ENCODE measurements at regions not wholly inside any gene's neighbourhood (a gene's known extent, or its start where the extent isn't known, plus 50 kb on each side); places are given as distances from the start of the nearest gene placed in this dataset.

DNA sequence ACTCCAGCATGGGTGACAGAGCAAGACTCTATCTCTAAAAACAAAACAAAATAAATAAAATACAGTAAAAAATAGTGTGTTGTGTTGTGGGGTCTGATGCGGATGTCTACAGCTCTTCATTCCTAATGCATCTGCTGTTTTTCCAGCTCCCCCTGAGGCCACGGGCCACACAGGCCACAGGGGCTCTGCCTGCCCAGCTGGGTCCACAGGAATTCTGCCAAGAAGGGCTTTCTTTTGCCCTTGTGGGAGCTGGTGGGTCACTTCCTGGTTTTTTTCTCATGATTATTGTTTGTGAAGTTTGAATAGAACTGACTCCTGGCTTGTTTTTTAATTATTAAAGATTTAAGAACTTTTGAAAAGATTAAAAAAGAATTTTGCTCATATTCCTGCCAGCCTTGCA, 67.4 kb upstream of the CLDN5 start:
- H3K4me3 ChIP-seq (ENCODE audit: low read depth, low read length): no peak overlapping the region
- TF ChIP-seq, protein P1, sequence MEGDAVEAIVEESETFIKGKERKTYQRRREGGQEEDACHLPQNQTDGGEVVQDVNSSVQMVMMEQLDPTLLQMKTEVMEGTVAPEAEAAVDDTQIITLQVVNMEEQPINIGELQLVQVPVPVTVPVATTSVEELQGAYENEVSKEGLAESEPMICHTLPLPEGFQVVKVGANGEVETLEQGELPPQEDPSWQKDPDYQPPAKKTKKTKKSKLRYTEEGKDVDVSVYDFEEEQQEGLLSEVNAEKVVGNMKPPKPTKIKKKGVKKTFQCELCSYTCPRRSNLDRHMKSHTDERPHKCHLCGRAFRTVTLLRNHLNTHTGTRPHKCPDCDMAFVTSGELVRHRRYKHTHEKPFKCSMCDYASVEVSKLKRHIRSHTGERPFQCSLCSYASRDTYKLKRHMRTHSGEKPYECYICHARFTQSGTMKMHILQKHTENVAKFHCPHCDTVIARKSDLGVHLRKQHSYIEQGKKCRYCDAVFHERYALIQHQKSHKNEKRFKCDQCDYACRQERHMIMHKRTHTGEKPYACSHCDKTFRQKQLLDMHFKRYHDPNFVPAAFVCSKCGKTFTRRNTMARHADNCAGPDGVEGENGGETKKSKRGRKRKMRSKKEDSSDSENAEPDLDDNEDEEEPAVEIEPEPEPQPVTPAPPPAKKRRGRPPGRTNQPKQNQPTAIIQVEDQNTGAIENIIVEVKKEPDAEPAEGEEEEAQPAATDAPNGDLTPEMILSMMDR (IDR thresholded peaks at IDR 0.05; ENCODE audit: insufficient read depth, low read length, severe bottlenecking): no peak
- FAIRE-seq (no peak), DNase-seq (ENCODE audit: low read depth) (no peak)
- H3K36me3 ChIP-seq (ENCODE audit: control insufficient read depth, insufficient read depth, low read length): no peaks in the 10 kb centered on the region
- no peaks in the 10 kb centered on the region for H3K27me3 ChIP-seq (ENCODE audit: control insufficient read depth, insufficient read depth, low read length)

GRCh38 chr22:19592464-19592863, 68.3 kb upstream of the CLDN5 start:
- Histone ChIP-seq H3K36me3 (ENCODE audit: control insufficient read depth, insufficient read depth, low read length) (no peaks in the 10 kb centered on the region), H3K4me3 (ENCODE audit: low read depth, low read length) (no peak overlapping the region), H3K27me3 (ENCODE audit: control insufficient read depth, insufficient read depth, low read length) (no peaks in the 10 kb centered on the region)
- DNase-seq (ENCODE audit: low read depth) (no peak), FAIRE-seq (no peak)
- TF ChIP-seq, protein P1 (IDR thresholded peaks at IDR 0.05; ENCODE audit: insufficient read depth, low read length, severe bottlenecking): no peak

DNA sequence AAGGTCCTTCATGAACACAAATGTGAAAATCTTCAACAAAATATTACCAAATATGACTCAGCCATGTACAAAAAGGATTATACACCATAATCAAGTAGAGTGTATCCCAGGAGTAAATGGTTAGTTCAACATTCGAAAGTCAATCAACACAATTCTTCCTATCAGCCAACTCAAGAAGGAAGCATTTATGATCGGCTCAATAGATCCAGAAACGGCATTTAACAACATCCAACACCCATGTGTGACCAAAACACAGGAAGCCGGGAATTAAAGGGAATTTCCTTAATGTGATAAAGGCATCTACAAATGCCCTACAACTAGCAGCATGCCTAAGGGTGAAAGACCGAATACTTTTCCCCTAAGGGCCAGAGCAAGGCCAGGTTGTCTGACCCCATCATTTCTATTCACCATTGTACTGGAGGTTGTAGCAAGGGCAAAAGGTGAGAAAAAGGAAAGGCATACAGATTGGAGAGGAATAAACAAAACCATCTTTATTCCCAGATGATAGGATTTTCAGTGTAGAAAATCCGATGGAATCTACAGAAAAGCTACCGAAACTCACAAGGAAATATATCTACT, 69.9 kb upstream of the CLDN5 start:
- Histone ChIP-seq H3K4me3 (ENCODE audit: low read depth, low read length) (no peak overlapping the region), H3K27me3 (ENCODE audit: control insufficient read depth, insufficient read depth, low read length) (no peaks in the 10 kb centered on the region), H3K36me3 (ENCODE audit: control insufficient read depth, insufficient read depth, low read length) (no peaks in the 10 kb centered on the region)
- DNase-seq (ENCODE audit: low read depth) (no peak), FAIRE-seq (no peak)
- TF ChIP-seq, protein P1 (IDR thresholded peaks at IDR 0.05; ENCODE audit: insufficient read depth, low read length, severe bottlenecking): no peak

DNA sequence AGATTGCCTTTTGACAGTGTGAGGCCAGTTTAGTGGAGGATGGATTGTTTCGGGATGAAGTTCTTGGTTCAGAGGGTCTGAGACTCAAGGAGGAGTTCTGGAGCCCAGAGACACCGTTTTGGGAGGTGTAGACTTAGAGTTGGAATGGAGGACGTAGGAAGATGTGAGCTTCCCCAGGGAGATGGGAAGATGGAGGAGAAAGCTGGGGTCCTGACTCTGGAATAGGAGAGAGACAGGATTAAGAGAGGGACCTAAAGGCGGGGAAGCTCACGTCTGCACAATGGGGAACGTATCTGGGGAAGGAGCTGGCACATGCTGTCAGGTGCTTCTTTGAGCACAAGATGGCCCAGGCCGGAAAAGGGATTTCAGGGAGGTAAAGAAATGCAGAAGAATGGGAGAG, 71.3 kb upstream of the CLDN5 start:
- TF ChIP-seq, protein P1 (IDR thresholded peaks at IDR 0.05; ENCODE audit: insufficient read depth, low read length, severe bottlenecking): no peak
- Histone ChIP-seq H3K27me3 (ENCODE audit: control insufficient read depth, insufficient read depth, low read length) (no peaks in the 10 kb centered on the region), H3K4me3 (ENCODE audit: low read depth, low read length) (no peak overlapping the region), H3K36me3 (ENCODE audit: control insufficient read depth, insufficient read depth, low read length) (no peaks in the 10 kb centered on the region)
- DNase-seq (ENCODE audit: low read depth) (no peak), FAIRE-seq (no peak)

DNA sequence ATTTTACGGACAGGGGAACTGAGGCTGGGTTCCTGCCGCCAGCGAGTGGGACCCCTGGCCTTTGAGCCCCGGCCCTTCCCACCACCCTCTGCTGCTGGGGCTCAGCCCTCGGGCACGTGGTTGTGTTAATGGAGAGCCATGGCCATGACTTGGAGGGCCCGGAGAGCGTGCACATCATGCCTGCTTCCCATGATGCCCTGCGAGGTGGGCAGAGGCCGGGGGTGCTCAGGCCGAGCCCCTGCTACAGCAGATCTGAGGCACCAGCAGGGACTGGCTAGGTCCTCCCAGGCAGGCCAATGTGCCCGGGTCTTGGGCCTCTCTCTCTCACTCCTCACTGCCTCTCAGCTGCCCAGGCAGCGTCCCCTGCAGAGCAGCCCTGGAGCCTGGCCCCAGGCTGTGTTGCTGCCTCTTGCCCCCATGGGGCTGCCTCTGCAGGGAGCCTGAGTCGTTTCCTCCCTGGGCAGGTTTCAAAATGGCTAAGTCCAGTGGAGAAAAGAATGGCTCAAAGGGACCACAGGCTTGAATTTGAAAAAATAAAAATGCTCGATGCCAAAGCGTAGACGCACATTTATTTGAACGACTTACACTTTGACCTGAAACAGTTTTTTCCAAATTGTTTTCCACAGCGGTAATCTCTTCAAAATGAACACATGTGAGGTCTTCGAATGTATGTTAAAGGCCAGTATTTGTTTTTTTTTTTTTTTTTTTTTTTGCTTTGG, 72.6 kb upstream of the CLDN5 start:
- H3K27me3 ChIP-seq (ENCODE audit: control insufficient read depth, insufficient read depth, low read length): no peaks in the 10 kb centered on the region
- FAIRE-seq (no peak), DNase-seq (ENCODE audit: low read depth) (no peak)
- TF ChIP-seq, protein P1 (IDR thresholded peaks at IDR 0.05; ENCODE audit: insufficient read depth, low read length, severe bottlenecking): no peak
- H3K4me3 ChIP-seq (ENCODE audit: low read depth, low read length): no peak overlapping the region
- H3K36me3 ChIP-seq (ENCODE audit: control insufficient read depth, insufficient read depth, low read length): no peaks in the 10 kb centered on the region

- no peak for FAIRE-seq
Measured at GRCh38 chr22:19597399-19597735, 73.2 kb upstream of the CLDN5 start.

More at GRCh38 chr22:19597399-19597735, 73.2 kb upstream of the CLDN5 start:
- no peaks in the 10 kb centered on the region for H3K27me3 ChIP-seq (ENCODE audit: control insufficient read depth, insufficient read depth, low read length)
- H3K36me3 ChIP-seq (ENCODE audit: control insufficient read depth, insufficient read depth, low read length): no peaks in the 10 kb centered on the region
- TF ChIP-seq, protein P1 (IDR thresholded peaks at IDR 0.05; ENCODE audit: insufficient read depth, low read length, severe bottlenecking): no peak
- H3K4me3 ChIP-seq (ENCODE audit: low read depth, low read length): no peak overlapping the region
- DNase-seq (ENCODE audit: low read depth): no peak

Measured in bronchial epithelial cell (primary cell).